Left ventricle myocardium inferior (tissue), 1 donor: ENCODE measurements at regions not wholly inside any gene's neighbourhood (a gene's known extent, or its start where the extent isn't known, plus 50 kb on each side); places are given as distances from the start of the nearest gene placed in this dataset.

Source experiments
- DNase-seq: peaks from one replicate; pipeline ENCODE4 v3.0.0-alpha.2; 2020
- H3K27ac ChIP-seq: fragments of 200-600 bp; replicated peaks from 2 replicates; pipeline ENCODE4 v1.8.0; 2021
- H3K27me3 ChIP-seq: fragments of 200-600 bp; 2 replicates; pipeline ENCODE4 v1.8.0; 2021; ENCODE audit warnings: low read depth
- H3K36me3 ChIP-seq: fragments of 200-600 bp; 2 replicates; pipeline ENCODE4 v1.8.0; 2021
- H3K4me1 ChIP-seq: fragments of 200-600 bp; 2 replicates; pipeline ENCODE4 v1.8.0; 2021
- H3K4me3 ChIP-seq: fragments of 200-600 bp; 2 replicates; pipeline ENCODE4 v1.8.0; 2021; ENCODE audit warnings: mild to moderate bottlenecking, moderate library complexity
- H3K9me3 ChIP-seq: fragments of 200-600 bp; replicated peaks from 2 replicates; pipeline ENCODE4 v1.8.0; 2021
- intact Hi-C: fragments of 100-400 bp; cut with micrococcal nuclease; formaldehyde crosslinking; loops from one replicate; pipeline ENCODE4 v1.11.0; 2022
- TF ChIP-seq, protein P1 (sequence below): fragments of 200-600 bp; IDR thresholded peaks from 2 replicates; pipeline ENCODE4 v1.8.0; 2021; ENCODE audit warnings: antibody characterized with exemption, mild to moderate bottlenecking, borderline replicate concordance
- donor health status: DM: no; HTN: yes; CAD: no; lungs with severe emphysema.

DNA sequence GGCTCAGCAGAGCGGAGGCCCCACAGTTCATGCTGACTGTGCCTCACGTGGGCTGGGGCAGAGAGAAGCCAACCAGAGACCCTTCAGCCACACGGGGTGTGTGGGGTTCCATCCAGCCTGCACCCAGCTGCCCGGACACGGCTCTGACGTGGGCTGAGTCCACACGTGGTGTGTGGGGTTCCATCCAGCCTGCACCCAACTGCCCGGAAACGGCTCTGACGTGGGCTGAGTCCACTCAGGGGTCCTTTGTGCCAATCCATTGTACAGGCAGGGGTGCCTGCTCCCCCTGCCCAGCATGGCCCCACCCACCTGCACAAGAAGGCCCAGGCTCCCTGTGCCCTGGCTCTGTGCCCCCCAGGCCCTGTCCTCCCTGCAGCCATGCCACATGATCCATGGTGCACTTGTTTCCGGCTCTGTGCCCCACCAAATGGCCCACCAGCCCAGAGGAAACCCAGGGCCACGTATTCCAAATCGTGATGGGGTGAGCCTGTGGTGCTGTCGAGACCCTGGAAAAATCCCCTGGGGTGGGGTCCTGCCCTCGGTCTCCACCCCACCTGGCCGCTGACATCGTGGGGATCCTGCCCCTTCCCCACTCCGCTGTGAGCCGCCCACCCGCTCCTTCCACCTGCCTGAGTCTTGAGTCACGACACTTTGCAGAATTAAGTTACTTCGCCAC lies 99.3 kb upstream of the SFSWAP start:
- Histone ChIP-seq H3K27ac (no peak overlapping the region), H3K4me1 (no peaks in the 10 kb centered on the region), H3K4me3 (no peak overlapping the region), H3K9me3 (no peaks in the 10 kb centered on the region), H3K36me3 (no peaks in the 10 kb centered on the region), H3K27me3 (peaks cover 82% of the 10 kb centered on the region)
- TF ChIP-seq, protein P1, sequence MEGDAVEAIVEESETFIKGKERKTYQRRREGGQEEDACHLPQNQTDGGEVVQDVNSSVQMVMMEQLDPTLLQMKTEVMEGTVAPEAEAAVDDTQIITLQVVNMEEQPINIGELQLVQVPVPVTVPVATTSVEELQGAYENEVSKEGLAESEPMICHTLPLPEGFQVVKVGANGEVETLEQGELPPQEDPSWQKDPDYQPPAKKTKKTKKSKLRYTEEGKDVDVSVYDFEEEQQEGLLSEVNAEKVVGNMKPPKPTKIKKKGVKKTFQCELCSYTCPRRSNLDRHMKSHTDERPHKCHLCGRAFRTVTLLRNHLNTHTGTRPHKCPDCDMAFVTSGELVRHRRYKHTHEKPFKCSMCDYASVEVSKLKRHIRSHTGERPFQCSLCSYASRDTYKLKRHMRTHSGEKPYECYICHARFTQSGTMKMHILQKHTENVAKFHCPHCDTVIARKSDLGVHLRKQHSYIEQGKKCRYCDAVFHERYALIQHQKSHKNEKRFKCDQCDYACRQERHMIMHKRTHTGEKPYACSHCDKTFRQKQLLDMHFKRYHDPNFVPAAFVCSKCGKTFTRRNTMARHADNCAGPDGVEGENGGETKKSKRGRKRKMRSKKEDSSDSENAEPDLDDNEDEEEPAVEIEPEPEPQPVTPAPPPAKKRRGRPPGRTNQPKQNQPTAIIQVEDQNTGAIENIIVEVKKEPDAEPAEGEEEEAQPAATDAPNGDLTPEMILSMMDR: no peak
- intact Hi-C loops: no loop called here
- no peak for DNase-seq

DNA sequence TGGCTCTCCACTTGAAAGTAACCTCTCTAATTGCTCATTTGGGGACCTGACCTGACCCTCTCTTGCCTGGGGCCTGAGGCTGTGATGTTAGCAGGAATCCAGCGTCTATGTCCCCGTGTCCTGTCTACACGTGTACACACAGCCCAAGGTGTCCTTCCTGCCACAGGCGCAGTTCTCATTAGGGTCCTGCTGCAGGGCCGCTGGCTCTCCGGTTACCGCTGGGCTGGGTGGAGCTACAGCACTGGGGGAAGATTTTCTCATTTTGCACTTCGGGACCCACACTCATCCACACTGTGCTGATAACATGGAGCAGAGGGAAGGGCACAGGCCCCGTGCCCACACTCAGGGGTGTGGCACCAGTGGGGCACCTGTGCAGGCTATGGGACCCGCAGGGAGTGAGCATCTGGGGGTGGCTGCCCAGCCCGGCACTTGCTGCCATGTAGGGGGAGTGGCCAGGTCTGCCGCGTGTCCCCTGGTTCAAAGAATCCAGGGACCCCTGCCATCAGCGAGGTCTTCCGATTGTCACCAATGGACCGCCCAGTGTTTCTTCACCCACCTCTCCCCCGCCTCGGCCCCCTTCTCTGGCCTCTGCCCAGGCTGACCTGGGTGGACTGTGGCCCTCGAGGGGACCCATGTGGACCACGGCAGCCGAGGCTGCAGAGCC lies 98.7 kb upstream of the SFSWAP start:
- DNase-seq: no peak
- intact Hi-C loops: no loop called here

DNA sequence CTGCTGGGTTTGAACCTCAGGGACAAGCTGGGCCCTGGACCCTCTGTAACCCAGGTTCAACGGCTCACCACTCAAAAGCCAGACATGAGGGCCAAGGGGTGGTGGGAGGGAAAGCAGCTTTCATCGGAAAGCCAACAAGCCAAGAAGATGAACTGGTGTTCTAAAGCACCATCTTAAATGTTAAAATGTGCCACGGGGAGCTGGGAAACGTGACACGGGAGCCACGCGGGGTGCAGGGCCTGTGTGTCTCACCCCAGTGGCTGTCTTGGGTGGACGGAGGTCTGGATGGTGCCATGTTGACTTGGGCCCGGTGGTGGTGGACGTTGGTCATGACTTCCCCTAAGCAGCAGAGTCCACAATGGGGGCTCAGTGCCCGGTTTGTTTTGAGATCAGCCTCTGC lies 97.7 kb upstream of the SFSWAP start:
- H3K27ac ChIP-seq: no peak overlapping the region
- no peak overlapping the region for H3K4me3 ChIP-seq
- intact Hi-C loops: no loop called here
- no peaks in the 10 kb centered on the region for H3K9me3 ChIP-seq
- no peaks in the 10 kb centered on the region for H3K4me1 ChIP-seq
- TF ChIP-seq, protein P1: no peak
- no peaks in the 10 kb centered on the region for H3K36me3 ChIP-seq
- peaks cover 88% of the 10 kb centered on the region for H3K27me3 ChIP-seq
- DNase-seq: no peak

More for the DNA sequence above, 98.7 kb upstream of the SFSWAP start:
- peaks cover 82% of the 10 kb centered on the region for H3K27me3 ChIP-seq
- no peaks in the 10 kb centered on the region for H3K4me1 ChIP-seq
- H3K27ac ChIP-seq: no peak overlapping the region
- H3K4me3 ChIP-seq: no peak overlapping the region
- H3K9me3 ChIP-seq: no peaks in the 10 kb centered on the region
- TF ChIP-seq, protein P1: no peak
- no peaks in the 10 kb centered on the region for H3K36me3 ChIP-seq

DNA sequence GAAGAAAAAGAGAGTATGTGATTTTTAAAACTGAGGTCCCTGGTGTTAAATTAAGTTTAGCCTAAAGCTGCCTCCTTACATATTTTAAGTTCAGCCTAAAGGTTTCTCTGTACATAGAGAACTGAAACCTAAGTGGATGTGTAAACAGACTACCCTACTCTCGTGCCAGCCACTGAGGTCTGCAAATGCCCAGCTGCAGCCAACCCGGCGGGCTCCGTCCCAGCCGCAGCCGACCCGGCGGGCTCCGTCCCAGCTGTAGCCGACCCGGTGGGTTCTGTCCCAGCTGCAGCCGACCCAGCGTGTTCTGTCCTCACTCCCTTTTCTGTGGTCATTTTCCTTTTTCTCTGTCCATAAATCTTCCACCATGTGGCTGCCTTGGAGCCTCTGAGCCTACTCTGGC lies 97.2 kb upstream of the SFSWAP start:
- no peak overlapping the region for H3K27ac ChIP-seq
- peaks cover 89% of the 10 kb centered on the region for H3K27me3 ChIP-seq
- H3K4me1 ChIP-seq: no peaks in the 10 kb centered on the region
- no peaks in the 10 kb centered on the region for H3K9me3 ChIP-seq
- no peak for DNase-seq
- TF ChIP-seq, protein P1: no peak
- intact Hi-C loops: no loop called here
- H3K4me3 ChIP-seq: no peak overlapping the region
- no peaks in the 10 kb centered on the region for H3K36me3 ChIP-seq

DNA sequence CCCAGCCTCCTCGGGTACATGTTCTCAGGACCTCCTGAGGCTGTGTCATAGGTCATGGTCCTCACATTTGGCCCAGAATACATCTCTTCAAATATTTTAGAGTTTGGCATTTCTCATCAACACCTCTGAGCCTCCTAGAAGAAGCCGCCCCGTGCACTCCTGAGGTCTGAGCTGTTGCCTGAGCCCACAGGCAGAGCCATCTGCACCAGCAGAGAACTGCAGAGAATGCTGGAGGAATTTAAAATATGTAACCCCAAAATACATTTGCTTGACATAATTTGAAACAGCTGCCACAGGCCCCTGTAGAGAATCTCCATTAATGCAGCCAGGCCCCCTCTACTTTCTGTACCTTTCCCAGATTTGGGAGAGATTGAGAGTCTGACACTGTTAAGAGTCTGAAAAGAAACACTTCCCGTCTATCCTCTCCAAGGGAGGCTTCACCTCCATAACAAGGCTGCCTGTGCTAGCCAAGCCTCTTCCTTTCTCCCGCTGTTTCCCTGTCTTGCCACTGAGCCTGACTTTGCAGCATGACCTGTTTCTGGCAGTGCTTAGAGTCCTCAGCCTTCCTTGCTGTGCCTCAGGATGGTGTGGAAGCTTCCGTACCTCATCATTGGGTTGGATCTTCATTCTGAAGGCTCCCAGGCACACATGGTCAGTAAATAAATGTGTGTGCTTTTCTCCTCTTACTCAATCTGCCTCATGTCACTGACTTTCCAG lies 95.4 kb upstream of the SFSWAP start:
- Histone ChIP-seq H3K4me1 (no peaks in the 10 kb centered on the region), H3K27me3 (peaks cover 93% of the 10 kb centered on the region), H3K27ac (no peak overlapping the region), H3K9me3 (no peaks in the 10 kb centered on the region), H3K4me3 (no peak overlapping the region), H3K36me3 (no peaks in the 10 kb centered on the region)
- DNase-seq: no peak
- intact Hi-C loops: no loop called here
- TF ChIP-seq, protein P1: no peak
